ENCODE measurements at regions not wholly inside any gene's neighbourhood (a gene's known extent, or its start where the extent isn't known, plus 50 kb on each side); places are given as distances from the start of the nearest gene placed in this dataset.

DNA sequence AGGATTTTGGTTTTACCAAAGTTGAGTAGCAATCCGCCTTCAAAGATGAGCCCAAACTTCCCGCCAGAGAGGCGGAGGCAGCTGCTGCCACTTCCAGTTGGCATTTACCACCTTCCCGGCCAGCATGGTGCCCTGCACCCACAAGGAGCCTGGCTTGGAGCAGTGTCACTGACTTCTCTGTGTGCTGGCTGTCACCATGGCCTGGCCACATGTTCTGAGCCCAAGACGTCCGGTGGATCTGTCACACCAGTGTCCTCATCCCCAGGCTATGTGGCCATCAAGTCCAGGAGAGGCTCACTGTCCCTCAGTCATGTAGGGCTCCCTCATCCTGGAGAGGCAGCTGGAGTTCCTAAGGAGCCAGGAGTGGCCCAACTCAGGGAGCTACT, 100.6 kb downstream of the ACKR3 start:
- no peak for DNase-seq
- no peaks in the 10 kb centered on the region for H3K9me3 ChIP-seq
- H3K27ac ChIP-seq: no peak overlapping the region
- TF ChIP-seq, protein P1, sequence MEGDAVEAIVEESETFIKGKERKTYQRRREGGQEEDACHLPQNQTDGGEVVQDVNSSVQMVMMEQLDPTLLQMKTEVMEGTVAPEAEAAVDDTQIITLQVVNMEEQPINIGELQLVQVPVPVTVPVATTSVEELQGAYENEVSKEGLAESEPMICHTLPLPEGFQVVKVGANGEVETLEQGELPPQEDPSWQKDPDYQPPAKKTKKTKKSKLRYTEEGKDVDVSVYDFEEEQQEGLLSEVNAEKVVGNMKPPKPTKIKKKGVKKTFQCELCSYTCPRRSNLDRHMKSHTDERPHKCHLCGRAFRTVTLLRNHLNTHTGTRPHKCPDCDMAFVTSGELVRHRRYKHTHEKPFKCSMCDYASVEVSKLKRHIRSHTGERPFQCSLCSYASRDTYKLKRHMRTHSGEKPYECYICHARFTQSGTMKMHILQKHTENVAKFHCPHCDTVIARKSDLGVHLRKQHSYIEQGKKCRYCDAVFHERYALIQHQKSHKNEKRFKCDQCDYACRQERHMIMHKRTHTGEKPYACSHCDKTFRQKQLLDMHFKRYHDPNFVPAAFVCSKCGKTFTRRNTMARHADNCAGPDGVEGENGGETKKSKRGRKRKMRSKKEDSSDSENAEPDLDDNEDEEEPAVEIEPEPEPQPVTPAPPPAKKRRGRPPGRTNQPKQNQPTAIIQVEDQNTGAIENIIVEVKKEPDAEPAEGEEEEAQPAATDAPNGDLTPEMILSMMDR (IDR thresholded peaks at IDR 0.05): no peak
- intact Hi-C loops (cut with DNase I): no loop called here
- H3K27me3 ChIP-seq (ENCODE audit: low read depth): no peaks in the 10 kb centered on the region
- H3K4me1 ChIP-seq: no peaks in the 10 kb centered on the region
- H3K36me3 ChIP-seq: no peaks in the 10 kb centered on the region
- no peak for ATAC-seq
- no peak overlapping the region for H3K4me3 ChIP-seq

DNA sequence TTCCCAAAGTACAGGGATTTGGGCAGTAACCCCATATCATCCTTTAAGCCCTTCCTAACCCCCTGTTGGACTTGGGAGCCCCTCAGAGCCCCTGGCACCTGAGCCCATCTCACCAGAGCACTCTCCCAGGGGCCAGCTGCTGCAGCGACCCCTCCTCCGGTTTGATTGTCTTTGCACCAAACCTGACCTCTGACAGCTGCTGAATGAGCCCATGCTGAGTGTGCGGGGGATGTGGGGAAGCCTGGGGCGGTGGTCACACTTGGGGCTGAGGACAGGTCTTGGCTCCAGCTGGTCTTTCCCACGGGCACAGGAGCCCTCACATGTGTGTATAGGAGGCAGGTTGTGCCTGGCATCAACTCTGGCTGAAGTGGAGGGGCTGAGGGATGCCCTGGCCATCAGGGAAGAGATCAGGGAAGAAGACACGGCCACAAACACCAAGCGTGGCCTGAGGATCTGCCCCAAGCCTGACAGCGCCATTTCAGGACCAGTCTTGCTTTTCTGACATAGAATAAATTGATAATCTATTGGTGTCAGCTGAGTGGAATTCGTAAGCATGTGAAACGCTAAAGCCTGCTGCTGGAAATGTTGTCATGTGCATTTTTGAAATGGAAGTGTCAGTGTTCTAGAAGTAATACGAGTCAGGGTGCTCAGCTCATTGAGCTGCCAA, 102.4 kb downstream of the ACKR3 start:
- no peaks in the 10 kb centered on the region for H3K4me1 ChIP-seq
- intact Hi-C loops (cut with DNase I): no loop called here
- ATAC-seq: no peak

DNA sequence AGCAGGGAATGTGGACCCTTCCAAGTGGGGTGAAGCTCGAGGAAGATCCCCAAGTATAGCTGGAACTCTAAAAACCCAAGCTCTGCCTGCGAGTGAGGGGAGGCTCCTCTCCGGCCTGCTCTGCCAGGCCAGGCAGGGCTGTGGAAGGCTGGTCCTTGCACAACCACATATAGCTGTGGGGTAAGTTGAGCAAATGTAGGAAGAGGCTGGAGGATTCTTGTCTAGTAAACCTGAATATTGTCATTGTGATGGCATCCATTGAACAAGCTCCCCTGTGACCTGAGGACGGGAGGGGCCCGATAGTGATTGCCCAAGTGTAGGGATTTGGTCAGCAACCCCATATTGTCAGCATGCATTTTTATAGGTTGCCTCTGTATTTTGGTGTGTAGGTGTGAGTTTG, 103.0 kb downstream of the ACKR3 start:
- ATAC-seq: no peak
- no peak for DNase-seq
- H3K9me3 ChIP-seq: no peaks in the 10 kb centered on the region
- no peaks in the 10 kb centered on the region for H3K4me1 ChIP-seq
- TF ChIP-seq, protein P1 (IDR thresholded peaks at IDR 0.05): no peak
- no peak overlapping the region for H3K27ac ChIP-seq
- H3K36me3 ChIP-seq: no peaks in the 10 kb centered on the region
- H3K4me3 ChIP-seq: no peak overlapping the region
- H3K27me3 ChIP-seq (ENCODE audit: low read depth): no peaks in the 10 kb centered on the region
- intact Hi-C loops (cut with DNase I): no loop called here

More for the DNA sequence above, 102.4 kb downstream of the ACKR3 start:
- Histone ChIP-seq H3K4me3 (no peak overlapping the region), H3K36me3 (no peaks in the 10 kb centered on the region), H3K27me3 (ENCODE audit: low read depth) (no peaks in the 10 kb centered on the region), H3K27ac (no peak overlapping the region), H3K9me3 (no peaks in the 10 kb centered on the region)
- DNase-seq: no peak
- TF ChIP-seq, protein P1 (IDR thresholded peaks at IDR 0.05): no peak

DNA sequence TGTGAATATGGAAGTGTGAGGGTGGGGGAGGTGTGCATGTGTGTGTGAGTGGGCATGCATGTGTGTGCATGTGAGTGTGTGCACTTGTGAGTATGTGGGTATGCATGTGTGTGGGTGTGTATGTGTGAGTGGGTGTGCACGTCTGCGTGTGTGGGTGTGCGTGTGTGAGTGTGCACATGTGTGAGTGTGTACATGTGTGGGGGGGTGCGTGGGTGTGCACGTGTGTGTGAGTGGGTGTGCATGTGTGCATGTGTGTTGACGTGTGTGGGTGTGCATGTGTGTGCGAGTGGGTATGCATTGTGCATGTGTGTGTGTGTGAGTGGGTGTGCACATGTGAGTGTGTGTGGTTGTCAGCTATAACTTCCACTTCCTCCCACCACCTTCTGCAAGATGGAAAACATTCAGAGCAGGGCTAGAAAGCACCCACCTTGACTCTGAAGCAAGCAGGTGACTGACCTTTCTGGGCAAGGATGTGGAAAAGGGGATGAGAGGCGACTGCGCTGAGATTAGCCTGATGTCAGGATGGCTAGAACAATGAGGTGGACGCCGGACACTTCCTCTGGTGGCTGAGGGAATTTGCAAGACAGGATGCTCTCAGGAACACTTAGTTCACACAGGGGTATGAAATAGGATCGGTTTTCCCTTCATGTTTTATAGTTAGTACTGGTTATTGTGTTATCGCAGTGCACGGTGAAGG, 103.6 kb downstream of the ACKR3 start:
- Histone ChIP-seq H3K4me3 (no peak overlapping the region), H3K9me3 (no peaks in the 10 kb centered on the region), H3K36me3 (no peaks in the 10 kb centered on the region), H3K27ac (no peak overlapping the region), H3K27me3 (ENCODE audit: low read depth) (no peaks in the 10 kb centered on the region), H3K4me1 (no peaks in the 10 kb centered on the region)
- ATAC-seq (no peak), DNase-seq (no peak)
- intact Hi-C loops (cut with DNase I): no loop called here
- TF ChIP-seq, protein P1 (IDR thresholded peaks at IDR 0.05): no peak

DNA sequence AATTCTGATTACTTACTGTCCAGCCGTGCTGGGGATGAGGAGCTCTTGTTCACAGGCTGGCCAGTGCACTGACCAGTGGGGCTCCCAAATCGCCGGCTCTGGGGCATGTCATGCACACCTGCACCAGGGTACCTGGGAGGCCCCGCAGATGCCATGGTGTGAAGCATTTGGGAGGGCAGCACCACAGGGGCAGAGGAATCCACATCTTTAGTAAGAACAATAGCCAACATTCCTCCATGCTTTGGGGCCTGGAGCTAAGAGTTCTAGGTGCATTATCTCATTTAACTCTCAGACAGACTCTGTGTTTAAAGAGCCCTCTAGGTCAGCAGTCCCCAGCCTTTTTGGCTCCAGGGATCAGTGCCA, 104.2 kb downstream of the ACKR3 start:
- ATAC-seq (no peak), DNase-seq (no peak)
- no peaks in the 10 kb centered on the region for H3K9me3 ChIP-seq
- TF ChIP-seq, protein P1 (IDR thresholded peaks at IDR 0.05): no peak
- intact Hi-C loops (cut with DNase I): no loop called here
- no peaks in the 10 kb centered on the region for H3K36me3 ChIP-seq
- no peak overlapping the region for H3K27ac ChIP-seq
- H3K27me3 ChIP-seq (ENCODE audit: low read depth): no peaks in the 10 kb centered on the region
- H3K4me3 ChIP-seq: no peak overlapping the region
- no peaks in the 10 kb centered on the region for H3K4me1 ChIP-seq

All from lower lobe of right lung (tissue), 2 donors.